ENCODE measurements at regions not wholly inside any gene's neighbourhood (a gene's known extent, or its start where the extent isn't known, plus 50 kb on each side); places are given as distances from the start of the nearest gene placed in this dataset.

- H3K27me3 ChIP-seq: no peaks in the 10 kb centered on the region
- H3K4me3 ChIP-seq: no peak overlapping the region
- no peaks in the 10 kb centered on the region for H3K9me3 ChIP-seq
- no peaks in the 10 kb centered on the region for H3K36me3 ChIP-seq
- no peaks in the 10 kb centered on the region for H3K4me1 ChIP-seq
- TF ChIP-seq, protein P1, sequence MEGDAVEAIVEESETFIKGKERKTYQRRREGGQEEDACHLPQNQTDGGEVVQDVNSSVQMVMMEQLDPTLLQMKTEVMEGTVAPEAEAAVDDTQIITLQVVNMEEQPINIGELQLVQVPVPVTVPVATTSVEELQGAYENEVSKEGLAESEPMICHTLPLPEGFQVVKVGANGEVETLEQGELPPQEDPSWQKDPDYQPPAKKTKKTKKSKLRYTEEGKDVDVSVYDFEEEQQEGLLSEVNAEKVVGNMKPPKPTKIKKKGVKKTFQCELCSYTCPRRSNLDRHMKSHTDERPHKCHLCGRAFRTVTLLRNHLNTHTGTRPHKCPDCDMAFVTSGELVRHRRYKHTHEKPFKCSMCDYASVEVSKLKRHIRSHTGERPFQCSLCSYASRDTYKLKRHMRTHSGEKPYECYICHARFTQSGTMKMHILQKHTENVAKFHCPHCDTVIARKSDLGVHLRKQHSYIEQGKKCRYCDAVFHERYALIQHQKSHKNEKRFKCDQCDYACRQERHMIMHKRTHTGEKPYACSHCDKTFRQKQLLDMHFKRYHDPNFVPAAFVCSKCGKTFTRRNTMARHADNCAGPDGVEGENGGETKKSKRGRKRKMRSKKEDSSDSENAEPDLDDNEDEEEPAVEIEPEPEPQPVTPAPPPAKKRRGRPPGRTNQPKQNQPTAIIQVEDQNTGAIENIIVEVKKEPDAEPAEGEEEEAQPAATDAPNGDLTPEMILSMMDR (IDR thresholded peaks at IDR 0.05): no peak
- no peak overlapping the region for H3K27ac ChIP-seq
- DNase-seq (ENCODE audit: low spot score): no peak
These were observed 217.8 kb upstream of the CST7 start for GRCh38 chr20:24731312-24731711.

- H3K36me3 ChIP-seq: no peaks in the 10 kb centered on the region
- no peak for DNase-seq (ENCODE audit: low spot score)
- H3K9me3 ChIP-seq: no peaks in the 10 kb centered on the region
- H3K27ac ChIP-seq: no peak overlapping the region
- TF ChIP-seq, protein P1 (IDR thresholded peaks at IDR 0.05): no peak
- H3K4me3 ChIP-seq: no peak overlapping the region
- H3K4me1 ChIP-seq: no peaks in the 10 kb centered on the region
- no peaks in the 10 kb centered on the region for H3K27me3 ChIP-seq
These were observed 217.0 kb upstream of the CST7 start for GRCh38 chr20:24732076-24732475.

- Histone ChIP-seq H3K4me3 (no peak overlapping the region), H3K27me3 (no peaks in the 10 kb centered on the region), H3K27ac (no peak overlapping the region), H3K4me1 (no peaks in the 10 kb centered on the region), H3K9me3 (no peaks in the 10 kb centered on the region), H3K36me3 (no peaks in the 10 kb centered on the region)
- TF ChIP-seq, protein P1 (IDR thresholded peaks at IDR 0.05): no peak
- DNase-seq (ENCODE audit: low spot score): no peak
These were observed 216.5 kb upstream of the CST7 start for GRCh38 chr20:24732599-24732998.

DNA sequence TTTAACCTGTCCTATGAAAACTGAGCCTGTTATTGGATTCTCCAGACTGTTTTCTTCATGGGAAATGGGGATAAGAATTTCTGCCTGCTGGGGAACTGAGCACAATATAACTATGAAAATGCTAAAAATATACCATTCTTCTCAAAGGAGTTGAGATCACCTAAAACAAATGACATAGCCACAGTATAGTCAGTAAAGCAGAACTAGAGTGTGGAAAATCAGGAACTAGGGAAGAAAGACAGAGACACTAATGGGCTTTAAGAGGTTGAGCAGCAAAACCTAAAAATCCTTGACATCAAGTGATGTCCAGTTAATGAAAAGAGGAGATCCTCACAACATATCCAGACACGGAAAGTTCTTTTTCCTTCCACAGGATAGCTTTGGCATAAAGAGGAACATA is 215.7 kb upstream of the CST7 start:
- H3K9me3 ChIP-seq: no peaks in the 10 kb centered on the region
- TF ChIP-seq, protein P1 (IDR thresholded peaks at IDR 0.05): no peak
- no peak overlapping the region for H3K4me3 ChIP-seq
- no peaks in the 10 kb centered on the region for H3K36me3 ChIP-seq
- no peak for DNase-seq (ENCODE audit: low spot score)
- no peaks in the 10 kb centered on the region for H3K27me3 ChIP-seq
- H3K4me1 ChIP-seq: no peaks in the 10 kb centered on the region
- H3K27ac ChIP-seq: no peak overlapping the region

DNA sequence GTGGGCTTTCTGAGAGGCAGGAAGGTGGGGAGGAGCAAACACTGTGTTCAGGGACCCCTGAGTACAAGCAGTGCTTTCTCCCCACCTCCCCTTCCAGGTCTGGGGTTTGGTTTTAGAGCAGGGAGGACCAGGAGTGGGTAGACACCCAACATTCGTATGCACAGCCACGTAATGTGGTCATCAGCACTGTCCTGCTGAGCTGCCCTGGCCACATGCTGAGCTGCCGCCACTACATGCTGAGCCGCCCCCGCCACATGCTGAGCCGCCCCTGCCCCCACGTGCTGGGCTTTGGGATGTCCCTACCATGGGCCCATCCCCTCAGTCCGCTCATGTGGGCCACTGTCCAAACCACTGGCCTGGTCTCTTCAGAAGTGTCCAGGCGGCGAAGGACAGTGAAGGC is 214.9 kb upstream of the CST7 start:
- Histone ChIP-seq H3K27ac (no peak overlapping the region), H3K36me3 (no peaks in the 10 kb centered on the region), H3K9me3 (no peaks in the 10 kb centered on the region), H3K27me3 (no peaks in the 10 kb centered on the region), H3K4me1 (no peaks in the 10 kb centered on the region), H3K4me3 (no peak overlapping the region)
- DNase-seq (ENCODE audit: low spot score): no peak
- TF ChIP-seq, protein P1 (IDR thresholded peaks at IDR 0.05): no peak

DNA sequence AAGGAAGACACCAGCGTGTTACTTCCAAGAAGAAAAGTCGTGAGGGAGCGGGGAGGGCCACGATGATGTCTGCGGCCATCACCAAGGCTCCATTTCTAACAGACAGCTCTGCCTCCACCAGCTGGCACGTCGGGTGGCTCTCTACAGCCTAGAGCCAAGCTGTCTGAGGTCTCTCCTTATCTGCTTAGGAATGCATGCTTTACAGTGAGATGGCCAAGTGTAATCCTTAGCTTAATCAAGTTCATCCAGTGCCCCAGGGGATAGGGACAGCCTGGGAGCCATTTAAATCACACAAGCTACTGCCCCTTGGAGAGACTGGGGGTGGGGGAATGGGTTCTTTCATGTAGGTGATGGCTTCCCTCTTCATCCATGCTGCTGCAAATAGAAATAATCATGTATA is 213.8 kb upstream of the CST7 start:
- H3K27ac ChIP-seq: no peak overlapping the region
- no peaks in the 10 kb centered on the region for H3K4me1 ChIP-seq
- H3K4me3 ChIP-seq: no peak overlapping the region
- TF ChIP-seq, protein P1 (IDR thresholded peaks at IDR 0.05): no peak
- H3K36me3 ChIP-seq: no peaks in the 10 kb centered on the region
- no peaks in the 10 kb centered on the region for H3K27me3 ChIP-seq
- H3K9me3 ChIP-seq: no peaks in the 10 kb centered on the region
- no peak for DNase-seq (ENCODE audit: low spot score)

Measured in right atrium auricular region (tissue), 2 donors.